Ishikawa (cell line): ENCODE measurements at regions not wholly inside any gene's neighbourhood (a gene's known extent, or its start where the extent isn't known, plus 50 kb on each side); places are given as distances from the start of the nearest gene placed in this dataset.

Source experiments
- CEBPB ChIP-seq: IDR thresholded peaks from 2 replicates; pipeline ENCODE4 v1.6.1; 2012
- CREB1 ChIP-seq: IDR thresholded peaks from 2 replicates; pipeline ENCODE4 v1.6.1; 2012; ENCODE audit warnings: low read depth
- EGR1 ChIP-seq: IDR thresholded peaks from 2 replicates; pipeline ENCODE4 v1.6.1; 2012
- EP300 ChIP-seq: IDR thresholded peaks from 2 replicates; pipeline ENCODE4 v1.6.1; 2012; ENCODE audit warnings: borderline replicate concordance
- FOXM1 ChIP-seq: IDR thresholded peaks from 2 replicates; pipeline ENCODE4 v1.6.1; 2012; ENCODE audit warnings: low read depth, borderline replicate concordance
- MAX ChIP-seq: IDR thresholded peaks from 2 replicates; pipeline ENCODE4 v1.6.1; 2012
- NFIC ChIP-seq: IDR thresholded peaks from 2 replicates; pipeline ENCODE4 v1.6.1; 2012
- RAD21 ChIP-seq: IDR thresholded peaks from 2 replicates; pipeline ENCODE4 v1.6.1; 2012; ENCODE audit warnings: low read depth
- REST ChIP-seq: IDR thresholded peaks from 2 replicates; pipeline ENCODE4 v1.6.1; 2012; ENCODE audit warnings: low read depth, mild to moderate bottlenecking
- TAF1 ChIP-seq: IDR thresholded peaks from 2 replicates; pipeline ENCODE4 v1.6.1; 2012; ENCODE audit warnings: low read depth, mild to moderate bottlenecking
- TCF12 ChIP-seq: IDR thresholded peaks from 2 replicates; pipeline ENCODE4 v1.6.1; 2012; ENCODE audit warnings: low read depth
- TEAD4 ChIP-seq: IDR thresholded peaks from 2 replicates; pipeline ENCODE4 v1.6.1; 2012
- USF1 ChIP-seq: IDR thresholded peaks from 2 replicates; pipeline ENCODE4 v1.6.1; 2012
- YY1 ChIP-seq: IDR thresholded peaks from 2 replicates; pipeline ENCODE4 v1.6.1; 2012; ENCODE audit warnings: low read depth
- ZBTB7A ChIP-seq: IDR thresholded peaks from 2 replicates; pipeline ENCODE4 v1.6.1; 2012; ENCODE audit warnings: low read depth

- TF ChIP-seq FOXM1 (no peak), USF1 (no peak), NFIC (no peak), ZBTB7A (no peak), YY1 (no peak), MAX (no peak), EP300 (no peak), TCF12 (no peak), CREB1 (no peak), CEBPB (no peak), REST (no peak), EGR1 (no peak), RAD21 (no peak), TAF1 (no peak), TEAD4 (no peak)
These were observed 415.9 kb downstream of the GPAM start for GRCh38 chr10:111767661-111768060.

GRCh38 chr10:111773950-111774349 is 409.6 kb downstream of the GPAM start:
- TF ChIP-seq ZBTB7A (no peak), EGR1 (no peak), USF1 (no peak), CREB1 (no peak), REST (no peak), TEAD4 (no peak), NFIC (no peak), TAF1 (no peak), MAX (no peak), CEBPB (no peak)

GRCh38 chr10:111774486-111774885 is 409.1 kb downstream of the GPAM start:
- TF ChIP-seq CREB1: no peak

GRCh38 chr10:111784436-111784835 is 399.1 kb downstream of the GPAM start:
- TF ChIP-seq YY1: no peak
- no peak for TF ChIP-seq EGR1
- no peak for TF ChIP-seq RAD21
- TF ChIP-seq ZBTB7A: no peak
- TF ChIP-seq EP300: no peak
- no peak for TF ChIP-seq USF1
- no peak for TF ChIP-seq TAF1
- TF ChIP-seq MAX: no peak
- TF ChIP-seq TEAD4: no peak
- TF ChIP-seq REST: no peak
- no peak for TF ChIP-seq NFIC
- TF ChIP-seq CREB1: no peak
- TF ChIP-seq TCF12: no peak
- TF ChIP-seq CEBPB: no peak
- TF ChIP-seq FOXM1: no peak
